Mesothelial cell of epicardium (in vitro differentiated cells): ENCODE measurements at regions not wholly inside any gene's neighbourhood (a gene's known extent, or its start where the extent isn't known, plus 50 kb on each side); places are given as distances from the start of the nearest gene placed in this dataset.

Experiments
- DNase-seq, 2 experiments: peaks; one replicate each; pipeline ENCODE4 v3.0.0; 2021; ENCODE audit warnings: low spot score in 2 of 2; ENCODE audit not compliant: unreplicated experiment in 2 of 2
- H3K27ac Mint-ChIP-seq: 2 replicates; pipeline ENCODE4 v1.8.0; 2021; ENCODE audit warnings: mixed read lengths
- H3K27me3 Mint-ChIP-seq: 2 replicates; pipeline ENCODE4 v1.8.0; 2021; ENCODE audit warnings: low read depth, mixed read lengths
- H3K36me3 Mint-ChIP-seq: 2 replicates; pipeline ENCODE4 v1.8.0; 2021; ENCODE audit warnings: mixed read lengths
- H3K4me1 Mint-ChIP-seq: 2 replicates; pipeline ENCODE4 v1.8.0; 2021; ENCODE audit warnings: mixed read lengths
- H3K4me3 Mint-ChIP-seq: 2 replicates; pipeline ENCODE4 v1.8.0; 2021; ENCODE audit warnings: mild to moderate bottlenecking, moderate library complexity, mixed read lengths
- H3K9me3 Mint-ChIP-seq: 2 replicates; pipeline ENCODE4 v1.8.0; 2021; ENCODE audit warnings: mixed read lengths
- TF ChIP-seq, protein P1 (sequence below): fragments of 200-600 bp; sonication (generic); IDR thresholded peaks from one replicate; pipeline ENCODE4 v1.5.0; 2021; ENCODE audit warnings: antibody characterized with exemption; ENCODE audit not compliant: unreplicated experiment

DNA sequence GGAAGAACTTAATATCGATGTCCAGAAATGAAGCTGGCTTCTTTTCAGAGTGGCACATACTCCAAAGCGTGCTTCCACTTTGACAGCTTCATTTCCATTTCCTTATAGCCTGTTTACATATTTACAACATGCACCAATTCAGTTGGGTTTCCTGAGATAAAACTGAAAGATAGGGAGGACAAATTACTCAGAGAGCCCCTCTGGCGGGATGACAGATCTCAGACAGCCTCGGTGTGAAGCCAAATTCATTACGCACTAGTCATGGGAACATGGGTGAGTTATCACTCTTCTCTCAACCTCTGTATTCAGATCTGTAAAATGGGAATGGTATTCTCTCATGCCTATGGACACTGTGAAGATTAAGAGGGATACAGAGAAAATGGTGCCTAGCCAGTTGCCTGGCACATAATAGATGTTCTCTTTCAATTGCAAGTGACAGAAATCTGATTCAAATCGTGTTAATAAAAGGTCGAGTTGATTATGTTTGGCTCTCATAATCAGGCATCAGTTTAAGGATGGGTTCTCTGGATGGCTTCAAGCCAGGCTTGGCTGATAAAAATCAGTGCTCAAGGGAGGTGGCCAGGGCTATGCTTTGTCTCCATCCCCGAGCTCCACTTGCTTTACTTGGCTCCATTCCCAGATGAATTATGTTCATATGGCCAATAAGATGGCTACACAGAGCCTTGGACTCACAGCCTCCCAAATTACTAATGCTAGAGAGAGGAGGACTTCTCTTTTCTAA is 132.2 kb upstream of the C1QTNF7 start:
- H3K9me3 Mint-ChIP-seq: peaks cover 5% of the 10 kb centered on the region
- TF ChIP-seq, protein P1, sequence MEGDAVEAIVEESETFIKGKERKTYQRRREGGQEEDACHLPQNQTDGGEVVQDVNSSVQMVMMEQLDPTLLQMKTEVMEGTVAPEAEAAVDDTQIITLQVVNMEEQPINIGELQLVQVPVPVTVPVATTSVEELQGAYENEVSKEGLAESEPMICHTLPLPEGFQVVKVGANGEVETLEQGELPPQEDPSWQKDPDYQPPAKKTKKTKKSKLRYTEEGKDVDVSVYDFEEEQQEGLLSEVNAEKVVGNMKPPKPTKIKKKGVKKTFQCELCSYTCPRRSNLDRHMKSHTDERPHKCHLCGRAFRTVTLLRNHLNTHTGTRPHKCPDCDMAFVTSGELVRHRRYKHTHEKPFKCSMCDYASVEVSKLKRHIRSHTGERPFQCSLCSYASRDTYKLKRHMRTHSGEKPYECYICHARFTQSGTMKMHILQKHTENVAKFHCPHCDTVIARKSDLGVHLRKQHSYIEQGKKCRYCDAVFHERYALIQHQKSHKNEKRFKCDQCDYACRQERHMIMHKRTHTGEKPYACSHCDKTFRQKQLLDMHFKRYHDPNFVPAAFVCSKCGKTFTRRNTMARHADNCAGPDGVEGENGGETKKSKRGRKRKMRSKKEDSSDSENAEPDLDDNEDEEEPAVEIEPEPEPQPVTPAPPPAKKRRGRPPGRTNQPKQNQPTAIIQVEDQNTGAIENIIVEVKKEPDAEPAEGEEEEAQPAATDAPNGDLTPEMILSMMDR: no peak
- H3K4me1 Mint-ChIP-seq: peaks cover 34% of the 10 kb centered on the region
- H3K27me3 Mint-ChIP-seq: peaks cover under 1% of the 10 kb centered on the region
- no peak for DNase-seq
- H3K4me3 Mint-ChIP-seq: no peak overlapping the region
- no peaks in the 10 kb centered on the region for H3K36me3 Mint-ChIP-seq
- H3K27ac Mint-ChIP-seq: no peak overlapping the region

DNA sequence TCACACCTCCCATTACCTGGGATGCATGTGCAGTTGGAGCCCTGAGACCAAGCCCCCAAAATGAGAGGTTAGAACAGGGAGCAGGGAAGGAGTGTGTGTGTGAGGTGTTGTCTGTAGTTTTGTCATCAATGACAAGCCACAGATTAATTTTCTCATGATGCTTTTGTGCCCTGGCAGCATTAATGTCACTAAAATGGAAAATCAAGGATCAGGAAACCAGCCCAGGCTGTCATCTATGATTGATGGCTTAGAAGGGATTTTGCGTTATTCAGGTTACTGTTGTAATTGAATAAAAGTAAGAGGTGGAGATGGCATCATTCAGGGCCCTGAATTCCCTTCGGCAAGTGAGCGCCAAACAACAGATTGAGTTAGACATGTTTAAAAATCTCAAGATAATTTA is 130.5 kb upstream of the C1QTNF7 start:
- H3K9me3 Mint-ChIP-seq: peaks cover 5% of the 10 kb centered on the region
- H3K27me3 Mint-ChIP-seq: peaks cover 5% of the 10 kb centered on the region
- H3K27ac Mint-ChIP-seq: no peak overlapping the region
- no peaks in the 10 kb centered on the region for H3K36me3 Mint-ChIP-seq
- no peak for DNase-seq
- H3K4me3 Mint-ChIP-seq: no peak overlapping the region
- H3K4me1 Mint-ChIP-seq: peaks cover 34% of the 10 kb centered on the region
- TF ChIP-seq, protein P1: no peak

DNA sequence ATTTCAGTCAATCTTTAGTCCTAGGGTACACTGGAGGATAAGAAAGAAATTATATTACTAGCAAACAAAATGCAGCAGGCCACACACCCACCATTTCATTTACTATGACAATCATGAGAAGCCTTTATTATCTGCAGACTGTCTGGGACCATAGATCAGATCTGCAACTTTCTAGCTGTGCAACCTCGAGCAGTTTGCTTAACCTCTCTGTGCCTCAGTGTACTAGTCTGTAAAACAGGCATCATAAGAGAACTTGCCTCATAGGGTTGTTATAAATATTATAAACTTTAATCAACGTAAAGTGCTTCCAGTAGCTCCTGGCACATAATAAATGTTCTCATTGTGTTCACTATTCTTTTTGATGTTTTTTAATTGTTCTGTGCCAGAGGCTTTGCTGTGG is 128.2 kb upstream of the C1QTNF7 start:
- Mint-ChIP-seq H3K27me3 (peaks cover 5% of the 10 kb centered on the region), H3K4me1 (peaks cover 40% of the 10 kb centered on the region), H3K9me3 (peaks cover 5% of the 10 kb centered on the region), H3K4me3 (no peak overlapping the region), H3K36me3 (no peaks in the 10 kb centered on the region), H3K27ac (no peak overlapping the region)
- TF ChIP-seq, protein P1: no peak
- DNase-seq: no peak

DNA sequence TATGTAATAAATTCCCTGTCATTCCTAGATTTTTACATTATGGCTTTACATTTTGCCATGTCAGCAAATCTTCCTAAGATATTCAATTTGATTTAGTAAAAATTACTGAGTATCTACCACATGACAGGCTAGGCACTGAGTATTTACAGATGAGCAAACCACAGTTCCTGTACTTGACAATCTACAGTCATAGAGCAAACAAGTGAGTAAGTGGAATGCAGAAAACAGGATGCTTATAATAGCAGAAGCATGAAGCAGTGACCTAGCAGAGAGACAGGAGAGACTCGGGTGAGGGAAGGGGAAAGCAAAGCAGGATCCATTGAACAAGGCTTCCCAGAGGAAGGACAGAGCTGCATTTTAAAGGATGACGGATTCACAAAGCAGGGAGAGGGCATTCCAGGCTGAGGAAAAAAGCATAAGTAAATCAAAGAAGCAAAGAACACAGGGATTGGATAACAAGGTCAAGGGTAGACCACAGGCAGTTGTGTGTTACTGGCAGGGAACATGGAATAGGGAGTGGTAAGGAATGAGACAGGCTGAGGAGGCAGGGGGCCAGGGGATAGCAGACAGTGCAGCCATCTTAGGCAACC is 124.7 kb upstream of the C1QTNF7 start:
- Mint-ChIP-seq H3K27ac (peak overlapping the region; percentile 19), H3K4me1 (peaks cover 28% of the 10 kb centered on the region), H3K27me3 (peaks cover 5% of the 10 kb centered on the region), H3K4me3 (no peak overlapping the region), H3K9me3 (no peaks in the 10 kb centered on the region), H3K36me3 (no peaks in the 10 kb centered on the region)
- DNase-seq: no peak
- TF ChIP-seq, protein P1: no peak

DNA sequence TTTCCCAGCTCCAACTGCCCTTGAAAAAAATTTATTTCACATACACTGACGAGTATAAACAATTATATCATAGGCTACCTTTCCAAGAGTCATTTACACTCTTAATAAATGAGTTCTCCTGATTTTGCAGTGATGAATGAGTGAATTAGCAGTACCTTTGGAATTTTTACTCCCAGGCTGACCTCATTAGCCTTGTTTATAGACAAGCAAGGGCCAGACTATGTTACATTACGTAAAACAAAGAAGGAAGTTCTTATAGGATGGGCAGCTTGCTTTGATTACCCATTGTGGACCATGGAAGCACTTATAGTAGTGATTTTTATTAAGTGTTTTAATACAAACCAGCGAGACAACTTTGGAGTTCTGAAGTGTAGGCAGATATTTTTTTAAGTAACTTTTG is 112.9 kb upstream of the C1QTNF7 start:
- H3K27ac Mint-ChIP-seq: peak overlapping the region; percentile 71

More for the DNA sequence above, 112.9 kb upstream of the C1QTNF7 start:
- H3K4me3 Mint-ChIP-seq: no peak overlapping the region
- H3K9me3 Mint-ChIP-seq: peaks cover 15% of the 10 kb centered on the region
- H3K4me1 Mint-ChIP-seq: peaks cover 20% of the 10 kb centered on the region
- no peaks in the 10 kb centered on the region for H3K27me3 Mint-ChIP-seq
- TF ChIP-seq, protein P1: no peak
- no peaks in the 10 kb centered on the region for H3K36me3 Mint-ChIP-seq
- DNase-seq: no peak
